ENCODE measurements at regions not wholly inside any gene's neighbourhood (a gene's known extent, or its start where the extent isn't known, plus 50 kb on each side); places are given as distances from the start of the nearest gene placed in this dataset.

GRCh38 chr2:60657673-60658072 is 98.4 kb upstream of the PAPOLG start:
- no peak for TF ChIP-seq EZH2 (IDR thresholded peaks at IDR 0.05; ENCODE audit: borderline replicate concordance)
- TF ChIP-seq, protein P1, sequence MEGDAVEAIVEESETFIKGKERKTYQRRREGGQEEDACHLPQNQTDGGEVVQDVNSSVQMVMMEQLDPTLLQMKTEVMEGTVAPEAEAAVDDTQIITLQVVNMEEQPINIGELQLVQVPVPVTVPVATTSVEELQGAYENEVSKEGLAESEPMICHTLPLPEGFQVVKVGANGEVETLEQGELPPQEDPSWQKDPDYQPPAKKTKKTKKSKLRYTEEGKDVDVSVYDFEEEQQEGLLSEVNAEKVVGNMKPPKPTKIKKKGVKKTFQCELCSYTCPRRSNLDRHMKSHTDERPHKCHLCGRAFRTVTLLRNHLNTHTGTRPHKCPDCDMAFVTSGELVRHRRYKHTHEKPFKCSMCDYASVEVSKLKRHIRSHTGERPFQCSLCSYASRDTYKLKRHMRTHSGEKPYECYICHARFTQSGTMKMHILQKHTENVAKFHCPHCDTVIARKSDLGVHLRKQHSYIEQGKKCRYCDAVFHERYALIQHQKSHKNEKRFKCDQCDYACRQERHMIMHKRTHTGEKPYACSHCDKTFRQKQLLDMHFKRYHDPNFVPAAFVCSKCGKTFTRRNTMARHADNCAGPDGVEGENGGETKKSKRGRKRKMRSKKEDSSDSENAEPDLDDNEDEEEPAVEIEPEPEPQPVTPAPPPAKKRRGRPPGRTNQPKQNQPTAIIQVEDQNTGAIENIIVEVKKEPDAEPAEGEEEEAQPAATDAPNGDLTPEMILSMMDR (IDR thresholded peaks at IDR 0.05; ENCODE audit: poor library complexity), result no peak
- TF ChIP-seq EZH2phosphoT487 (IDR thresholded peaks at IDR 0.05; ENCODE audit: low read depth, severe bottlenecking, unreplicated experiment), result no peak
